Trophoblast cell (in vitro differentiated cells and primary cell): ENCODE measurements at regions not wholly inside any gene's neighbourhood (a gene's known extent, or its start where the extent isn't known, plus 50 kb on each side); places are given as distances from the start of the nearest gene placed in this dataset.

ENCODE experiments used
- DNase-seq, 2 donors: peaks; one replicate each; pipeline ENCODE4 v3.0.0-alpha.2; 2016
- H2AFZ ChIP-seq: 2 replicates; pipeline ENCODE4 v1.6.1; 2013; ENCODE audit warnings: low read length, moderate library complexity, mild to moderate bottlenecking; ENCODE audit not compliant: insufficient read depth, poor library complexity
- H2AK5ac ChIP-seq: 2 replicates; pipeline ENCODE4 v1.6.1; 2013; ENCODE audit warnings: mild to moderate bottlenecking, low read length
- H2BK120ac ChIP-seq: 2 replicates; pipeline ENCODE4 v1.6.1; 2013; ENCODE audit warnings: low read length, mild to moderate bottlenecking, moderate library complexity; ENCODE audit not compliant: insufficient read depth, poor library complexity
- H2BK12ac ChIP-seq: 2 replicates; pipeline ENCODE4 v1.6.1; 2013; ENCODE audit warnings: mild to moderate bottlenecking, low read length, moderate library complexity
- H2BK5ac ChIP-seq: 2 replicates; pipeline ENCODE4 v1.6.1; 2013; ENCODE audit warnings: low read length, low read depth, moderate library complexity, mild to moderate bottlenecking; ENCODE audit not compliant: poor library complexity
- H3K14ac ChIP-seq: 2 replicates; pipeline ENCODE4 v1.6.1; 2013; ENCODE audit warnings: mild to moderate bottlenecking, low read length
- H3K18ac ChIP-seq: 2 replicates; pipeline ENCODE4 v1.6.1; 2013; ENCODE audit warnings: mild to moderate bottlenecking, low read length
- H3K23ac ChIP-seq: 2 replicates; pipeline ENCODE4 v1.6.1; 2013; ENCODE audit warnings: low read length
- H3K27ac ChIP-seq: 2 replicates; pipeline ENCODE4 v1.5.1; 2013; ENCODE audit warnings: low read depth, mild to moderate bottlenecking, inconsistent platforms, low read length, moderate library complexity
- H3K27me3 ChIP-seq: 2 replicates; pipeline ENCODE4 v1.6.1; 2013; ENCODE audit warnings: inconsistent platforms, mild to moderate bottlenecking, low read length, moderate library complexity; ENCODE audit not compliant: insufficient read depth
- H3K36me3 ChIP-seq, 2 experiments: 1 replicate in 1 of 2; 2 replicates in 1 of 2; pipeline ENCODE4 v1.6.1; 2013; ENCODE audit warnings: low read length in 2 of 2, mild to moderate bottlenecking in 2 of 2, moderate library complexity in 1 of 2; ENCODE audit not compliant: insufficient read depth in 2 of 2, control insufficient read depth in 1 of 2
- H3K4ac ChIP-seq: 2 replicates; pipeline ENCODE4 v1.6.1; 2013; ENCODE audit warnings: low read depth, mild to moderate bottlenecking, low read length, moderate library complexity
- H3K4me1 ChIP-seq, 2 experiments: 1 replicate in 1 of 2; 2 replicates in 1 of 2; pipeline ENCODE4 v1.6.1; 2013; ENCODE audit warnings: low read length in 2 of 2, mild to moderate bottlenecking in 2 of 2, moderate library complexity in 1 of 2; ENCODE audit not compliant: insufficient read depth in 2 of 2, control insufficient read depth in 1 of 2
- H3K4me2 ChIP-seq: 2 replicates; pipeline ENCODE4 v1.6.1; 2013; ENCODE audit warnings: inconsistent platforms, mild to moderate bottlenecking, low read length, moderate library complexity
- H3K4me3 ChIP-seq: 2 replicates; pipeline ENCODE4 v1.5.1; 2013; ENCODE audit warnings: mild to moderate bottlenecking, low read depth, low read length, inconsistent platforms
- H3K79me1 ChIP-seq: one replicate; pipeline ENCODE4 v1.6.1; 2013; ENCODE audit warnings: low read length
- H3K79me2 ChIP-seq: 2 replicates; pipeline ENCODE4 v1.6.1; 2013; ENCODE audit warnings: low read length, mild to moderate bottlenecking; ENCODE audit not compliant: control insufficient read depth, insufficient read depth, poor library complexity
- H3K9ac ChIP-seq: 2 replicates; pipeline ENCODE4 v1.6.1; 2013; ENCODE audit warnings: mild to moderate bottlenecking, low read length
- H3K9me3 ChIP-seq: 2 replicates; pipeline ENCODE4 v1.6.1; 2013; ENCODE audit warnings: low read depth, mild to moderate bottlenecking, control low read depth, inconsistent platforms, low read length; ENCODE audit not compliant: insufficient read depth
- H4K12ac ChIP-seq: 2 replicates; pipeline ENCODE4 v1.6.1; 2013; ENCODE audit warnings: low read depth, mild to moderate bottlenecking, low read length, moderate library complexity
- H4K8ac ChIP-seq: 2 replicates; pipeline ENCODE4 v1.6.1; 2013; ENCODE audit warnings: low read depth, mild to moderate bottlenecking, low read length, moderate library complexity
- H4K91ac ChIP-seq: one replicate; pipeline ENCODE4 v1.6.1; 2013; ENCODE audit warnings: low read depth, mild to moderate bottlenecking, low read length, moderate library complexity
- WGBS: extraction: QIAGEN DNeasy Blood & Tissue Kit; methylation state at CpG from one replicate; pipeline ENCODE4 v1.1.7; 2013; ENCODE audit warnings: missing lambda C conversion rate; ENCODE audit not compliant: insufficient read length, insufficient coverage; ENCODE audit errors: extremely low coverage; 5-methylcytosine and 5-hydroxymethylcytosine counted together

DNA sequence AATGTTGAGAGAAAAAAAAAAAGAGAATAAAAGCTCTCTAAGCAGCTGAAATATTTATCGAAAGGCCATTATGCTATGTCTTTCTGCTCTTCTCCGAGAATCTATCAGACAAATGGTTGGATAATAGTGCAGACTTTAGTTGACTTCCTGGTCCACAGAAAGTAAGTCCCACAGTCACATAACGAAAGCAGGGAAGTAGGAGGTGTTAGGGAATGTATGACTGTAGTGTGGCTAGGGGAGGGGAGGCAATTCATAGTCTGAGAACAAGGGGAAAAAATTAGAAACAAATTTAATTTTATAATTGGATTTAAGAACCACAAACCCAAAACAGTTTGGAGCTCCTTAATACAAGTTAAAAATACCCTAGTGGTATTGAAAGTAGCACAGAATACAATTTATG is 79.7 kb upstream of the VEGFC start:
- H2AK5ac ChIP-seq: no peak overlapping the region

DNA sequence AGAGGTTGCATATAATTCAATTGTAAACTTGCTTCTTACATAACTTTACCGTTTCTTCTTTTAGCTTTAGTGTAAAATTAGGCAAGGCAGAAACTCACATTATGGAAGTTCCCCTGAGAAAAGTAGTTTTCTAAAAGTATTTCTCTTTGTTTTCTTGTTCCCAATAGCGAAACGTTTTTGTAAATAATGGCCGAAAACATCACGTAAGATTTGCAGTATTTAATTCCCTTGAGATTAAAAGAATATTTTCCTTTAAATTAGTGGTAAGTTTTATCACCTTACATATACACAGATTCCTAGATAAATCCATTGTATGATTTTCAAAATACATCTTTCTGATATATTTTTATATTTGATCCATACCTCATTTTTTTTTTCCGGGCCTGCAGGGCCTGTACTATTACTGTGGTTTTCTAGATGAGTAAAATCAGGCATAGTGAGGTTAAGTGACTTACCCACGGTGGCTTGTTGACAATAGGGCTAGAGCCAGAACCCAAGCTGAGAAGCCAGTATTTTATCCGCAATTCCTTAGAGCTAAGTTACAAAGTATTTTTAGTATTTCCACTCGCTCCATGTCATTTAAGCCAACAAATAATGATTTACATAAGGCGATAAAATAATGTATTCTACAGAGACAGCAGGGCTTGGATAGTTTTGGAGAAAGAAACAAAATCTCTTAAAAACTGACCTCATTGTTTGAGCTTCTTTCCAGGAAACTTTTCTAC is 82.2 kb upstream of the VEGFC start:
- Histone ChIP-seq H2AK5ac (no peak overlapping the region), H3K4ac (no peak overlapping the region), H3K23ac (no peak overlapping the region), H3K14ac (no peak overlapping the region), H3K79me2 (no peaks in the 10 kb centered on the region), H2AFZ (no peak overlapping the region), H3K36me3 (no peaks in the 10 kb centered on the region), H3K4me3 (no peak overlapping the region), H2BK12ac (no peak overlapping the region), H3K9me3 (no peaks in the 10 kb centered on the region), H3K4me2 (no peak overlapping the region), H3K4me1 (no peaks in the 10 kb centered on the region), H3K9ac (no peak overlapping the region), H3K18ac (no peak overlapping the region), H2BK120ac (no peak overlapping the region), H4K12ac (no peak overlapping the region), H3K27me3 (no peaks in the 10 kb centered on the region), H3K27ac (no peak overlapping the region), H3K79me1 (no peaks in the 10 kb centered on the region), H2BK5ac (no peak overlapping the region), H4K91ac (no peak overlapping the region), H4K8ac (no peak overlapping the region)
- DNase-seq: no peak
- no CpG with 5 or more reads among the region's 10 CpGs for WGBS

More for the DNA sequence above, 79.7 kb upstream of the VEGFC start:
- no peak overlapping the region for H3K9ac ChIP-seq
- H3K23ac ChIP-seq: no peak overlapping the region
- no peak for DNase-seq
- H3K27me3 ChIP-seq: no peaks in the 10 kb centered on the region
- H2BK120ac ChIP-seq: no peak overlapping the region
- no peak overlapping the region for H3K27ac ChIP-seq
- no peaks in the 10 kb centered on the region for H3K79me2 ChIP-seq
- H3K4ac ChIP-seq: no peak overlapping the region
- H3K18ac ChIP-seq: no peak overlapping the region
- H4K12ac ChIP-seq: no peak overlapping the region
- no peak overlapping the region for H3K4me3 ChIP-seq
- no peak overlapping the region for H4K91ac ChIP-seq
- H2BK12ac ChIP-seq: no peak overlapping the region
- no peak overlapping the region for H2AFZ ChIP-seq
- no peak overlapping the region for H3K4me2 ChIP-seq
- no peaks in the 10 kb centered on the region for H3K4me1 ChIP-seq
- no peaks in the 10 kb centered on the region for H3K36me3 ChIP-seq
- H3K9me3 ChIP-seq: no peaks in the 10 kb centered on the region
- no CpG with 5 or more reads among the region's 3 CpGs for WGBS
- no peak overlapping the region for H3K14ac ChIP-seq
- H2BK5ac ChIP-seq: no peak overlapping the region
- no peak overlapping the region for H4K8ac ChIP-seq
- H3K79me1 ChIP-seq: no peaks in the 10 kb centered on the region

DNA sequence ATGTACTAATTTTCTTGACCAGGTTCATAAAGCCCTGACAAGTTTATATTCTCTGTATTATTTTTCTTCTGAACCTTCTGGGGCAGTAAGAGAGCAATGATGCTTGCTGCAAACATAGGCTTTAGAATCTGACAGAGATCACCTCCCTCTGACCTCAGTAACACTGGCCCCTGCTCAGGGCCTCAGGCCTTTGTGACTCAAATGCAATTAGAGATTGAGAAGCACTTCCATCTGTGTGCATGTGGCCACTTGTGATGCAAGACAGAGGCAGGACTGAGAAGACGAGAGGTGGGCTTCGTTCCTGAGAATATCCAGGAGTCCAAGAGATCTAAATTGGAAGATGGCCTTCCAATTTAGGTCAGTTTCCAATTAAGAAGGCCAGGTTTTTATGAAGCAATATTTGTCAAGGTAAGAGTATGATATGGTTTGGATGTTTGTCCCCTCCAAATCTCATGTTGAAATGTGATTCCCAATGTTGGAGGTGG is 82.8 kb upstream of the VEGFC start:
- no peak for DNase-seq
- H3K9ac ChIP-seq: no peak overlapping the region
- no peaks in the 10 kb centered on the region for H3K36me3 ChIP-seq
- no peaks in the 10 kb centered on the region for H3K4me1 ChIP-seq
- H3K79me1 ChIP-seq: no peaks in the 10 kb centered on the region
- no peak overlapping the region for H2BK5ac ChIP-seq
- no peak overlapping the region for H4K12ac ChIP-seq
- no peak overlapping the region for H3K4me3 ChIP-seq
- H3K9me3 ChIP-seq: no peaks in the 10 kb centered on the region
- H2AFZ ChIP-seq: no peak overlapping the region
- H3K27me3 ChIP-seq: no peaks in the 10 kb centered on the region
- H3K14ac ChIP-seq: no peak overlapping the region
- H3K4me2 ChIP-seq: no peak overlapping the region
- no peak overlapping the region for H2BK12ac ChIP-seq
- H4K8ac ChIP-seq: no peak overlapping the region
- H3K18ac ChIP-seq: no peak overlapping the region
- H2AK5ac ChIP-seq: no peak overlapping the region
- H3K27ac ChIP-seq: no peak overlapping the region
- WGBS: no CpG with 5 or more reads among the region's 2 CpGs
- no peak overlapping the region for H4K91ac ChIP-seq
- no peaks in the 10 kb centered on the region for H3K79me2 ChIP-seq
- no peak overlapping the region for H3K23ac ChIP-seq
- H3K4ac ChIP-seq: no peak overlapping the region
- no peak overlapping the region for H2BK120ac ChIP-seq

DNA sequence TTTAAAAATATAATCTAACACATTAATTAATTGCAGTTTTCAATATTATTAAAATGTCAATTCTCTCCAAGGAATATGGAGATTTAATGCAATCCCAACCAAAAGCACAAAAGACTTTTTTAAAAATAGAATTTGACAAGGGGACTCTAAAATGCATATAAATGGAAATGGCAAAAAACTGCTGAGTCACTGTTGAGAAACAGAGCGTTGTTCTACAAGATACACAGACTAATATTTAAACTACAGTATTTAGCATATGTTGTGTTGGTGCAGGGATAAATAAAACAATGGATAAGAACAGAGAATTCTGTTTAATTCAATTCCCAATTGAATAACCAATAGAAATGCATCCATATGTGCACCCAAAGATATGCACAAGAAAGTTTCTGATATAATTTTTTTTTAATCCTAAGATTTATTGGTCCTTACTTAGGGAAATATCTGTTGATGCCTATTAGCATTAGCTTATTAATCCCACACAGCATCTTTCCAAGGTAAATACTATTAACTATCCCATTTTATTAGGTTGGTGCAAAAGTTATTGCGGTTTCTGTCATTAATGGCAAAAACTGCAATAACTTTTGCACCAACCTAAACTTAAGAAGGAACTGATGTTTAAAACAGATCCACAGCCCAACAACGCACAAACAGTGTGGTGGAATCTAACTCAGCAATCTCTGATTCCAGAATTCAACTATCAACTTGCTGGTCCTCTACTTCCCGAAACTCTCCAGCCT is 86.8 kb upstream of the VEGFC start:
- Histone ChIP-seq H3K27me3 (no peaks in the 10 kb centered on the region), H2BK120ac (no peak overlapping the region), H3K9ac (no peak overlapping the region), H3K36me3 (no peaks in the 10 kb centered on the region), H4K8ac (no peak overlapping the region), H4K91ac (no peak overlapping the region), H3K4me2 (no peak overlapping the region), H3K14ac (no peak overlapping the region), H3K18ac (no peak overlapping the region), H2AK5ac (no peak overlapping the region), H2AFZ (no peak overlapping the region), H3K79me1 (peaks cover 3% of the 10 kb centered on the region), H2BK12ac (no peak overlapping the region), H3K4me3 (no peak overlapping the region), H3K9me3 (no peaks in the 10 kb centered on the region), H3K27ac (no peak overlapping the region), H3K4ac (no peak overlapping the region), H3K4me1 (no peaks in the 10 kb centered on the region), H2BK5ac (no peak overlapping the region), H3K79me2 (no peaks in the 10 kb centered on the region), H4K12ac (no peak overlapping the region), H3K23ac (no peak overlapping the region)
- WGBS: no CpG with 5 or more reads among the region's 4 CpGs
- no peak for DNase-seq
